ENCODE measurements at regions not wholly inside any gene's neighbourhood (a gene's known extent, or its start where the extent isn't known, plus 50 kb on each side); places are given as distances from the start of the nearest gene placed in this dataset.
A peak's percentile ranks its signal among the peaks of the same experiment; 100 is the strongest.

DNA sequence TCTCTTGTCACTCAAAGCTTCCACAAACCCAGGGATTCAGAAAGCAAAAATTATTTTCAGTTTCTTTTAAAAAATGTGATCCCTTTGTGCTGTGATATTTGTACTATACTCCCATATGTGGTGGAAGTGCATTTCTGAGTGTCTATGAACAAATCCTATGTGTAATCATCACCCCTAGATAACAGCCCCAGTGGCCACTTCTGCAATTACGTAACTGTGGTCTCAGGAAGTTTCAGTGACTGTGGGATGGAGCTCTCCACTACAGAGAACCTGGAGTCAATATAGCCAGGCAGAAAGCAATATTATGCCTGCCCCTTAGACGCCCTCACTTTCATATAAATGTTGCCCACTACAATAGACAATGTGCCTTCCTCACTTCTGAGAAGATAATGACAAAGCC, 1101.7 kb upstream of the GHITM start:
- peak; percentile 20 for DNase-seq (ENCODE audit: low read depth)

DNA sequence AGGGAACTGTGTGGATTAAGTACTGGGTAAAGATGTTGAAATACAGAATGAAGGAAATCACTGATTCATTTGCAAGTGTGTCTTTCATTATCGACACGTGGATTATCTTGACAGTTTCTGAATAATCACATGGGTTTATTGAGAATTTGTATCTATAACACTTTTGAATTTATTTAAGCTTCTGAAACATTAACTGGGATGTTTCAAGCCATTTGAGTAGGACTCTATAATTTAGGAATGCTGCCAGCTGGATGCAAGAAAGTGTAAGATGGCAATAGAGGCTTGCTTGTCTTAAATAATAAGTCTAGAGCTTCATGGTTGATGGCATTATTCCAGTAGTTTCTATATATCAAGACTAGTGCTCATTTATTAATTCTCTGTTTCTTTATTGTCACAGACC, 1100.7 kb upstream of the GHITM start:
- no peak for DNase-seq (ENCODE audit: low read depth)

DNA sequence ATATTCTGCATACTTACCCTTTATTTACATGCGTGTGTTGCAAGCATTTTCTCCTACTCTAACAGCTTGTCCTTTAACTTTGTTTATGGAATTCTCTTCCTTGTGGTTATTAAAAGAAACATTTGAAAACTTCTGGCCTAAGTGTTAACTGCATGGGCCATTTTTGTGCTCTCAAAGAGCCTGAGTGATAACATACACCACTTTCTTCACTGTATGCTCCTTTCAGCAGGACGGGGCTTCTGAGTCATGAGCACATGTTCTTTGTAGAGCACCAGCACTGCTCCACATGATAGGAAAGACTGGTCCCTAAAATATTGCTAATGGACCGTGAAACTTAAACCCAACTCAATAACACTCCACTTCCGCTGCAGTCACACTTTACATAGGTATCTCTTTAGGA, 1093.6 kb upstream of the GHITM start:
- peak; percentile 10 for DNase-seq (ENCODE audit: low read depth)

DNA sequence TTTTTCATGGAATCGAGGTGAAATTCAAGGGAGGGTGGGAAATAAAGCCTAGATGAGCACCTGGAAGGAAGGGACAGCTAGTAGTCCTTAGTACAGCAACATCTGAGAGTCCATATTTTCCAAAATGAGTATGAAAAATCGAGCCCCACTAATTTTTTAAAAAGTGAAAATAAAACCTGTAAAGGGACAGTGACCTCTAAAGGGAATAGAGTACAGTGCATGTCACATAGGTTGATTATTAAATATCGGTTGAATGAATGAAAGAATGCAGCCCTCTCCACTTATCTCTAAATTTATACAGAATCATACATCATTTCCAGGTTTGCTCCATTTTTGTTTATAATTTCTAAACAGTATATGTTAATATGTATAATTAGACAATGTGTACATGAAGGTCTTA, 1088.5 kb upstream of the GHITM start:
- no peak for DNase-seq (ENCODE audit: low read depth)

DNA sequence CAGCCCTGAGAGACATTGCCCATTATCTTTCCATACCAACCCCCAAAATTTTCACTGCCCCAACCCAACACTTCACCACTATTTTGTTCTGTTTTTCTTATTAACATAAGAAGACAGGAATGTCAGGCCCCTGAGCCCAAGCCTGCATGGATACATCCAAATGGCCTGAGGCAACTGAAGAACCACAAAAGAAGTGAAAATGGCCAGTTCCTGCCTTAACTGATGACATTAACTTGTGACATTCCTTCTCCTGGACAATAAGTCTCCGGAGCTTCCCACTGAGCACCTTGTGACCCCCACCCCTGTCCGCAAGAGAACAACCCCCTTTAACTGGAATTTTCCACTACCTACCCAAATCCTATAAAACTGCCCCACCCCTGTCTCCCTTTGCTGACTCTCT, 1076.4 kb upstream of the GHITM start:
- DNase-seq (ENCODE audit: low read depth) = peak; percentile 29

DNA sequence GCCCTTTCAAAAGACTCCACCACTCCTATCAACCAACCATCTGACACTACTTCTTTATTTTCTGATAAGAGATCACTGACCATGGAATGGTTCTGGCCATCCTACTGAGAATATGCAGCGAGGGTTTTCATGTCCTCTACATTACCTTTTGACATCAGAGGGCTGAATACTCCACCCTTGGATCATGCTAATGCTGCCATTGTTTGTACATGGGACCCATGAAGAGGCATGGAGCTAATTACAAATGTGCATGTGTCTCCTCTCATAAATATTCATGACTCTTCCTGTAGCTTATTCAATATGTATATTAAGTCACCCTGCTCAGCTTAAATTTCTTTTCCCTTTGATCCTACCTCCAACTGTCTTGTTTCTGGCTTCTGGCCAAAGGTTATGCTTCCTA, 1065.8 kb upstream of the GHITM start:
- DNase-seq (ENCODE audit: low read depth) = no peak

DNA sequence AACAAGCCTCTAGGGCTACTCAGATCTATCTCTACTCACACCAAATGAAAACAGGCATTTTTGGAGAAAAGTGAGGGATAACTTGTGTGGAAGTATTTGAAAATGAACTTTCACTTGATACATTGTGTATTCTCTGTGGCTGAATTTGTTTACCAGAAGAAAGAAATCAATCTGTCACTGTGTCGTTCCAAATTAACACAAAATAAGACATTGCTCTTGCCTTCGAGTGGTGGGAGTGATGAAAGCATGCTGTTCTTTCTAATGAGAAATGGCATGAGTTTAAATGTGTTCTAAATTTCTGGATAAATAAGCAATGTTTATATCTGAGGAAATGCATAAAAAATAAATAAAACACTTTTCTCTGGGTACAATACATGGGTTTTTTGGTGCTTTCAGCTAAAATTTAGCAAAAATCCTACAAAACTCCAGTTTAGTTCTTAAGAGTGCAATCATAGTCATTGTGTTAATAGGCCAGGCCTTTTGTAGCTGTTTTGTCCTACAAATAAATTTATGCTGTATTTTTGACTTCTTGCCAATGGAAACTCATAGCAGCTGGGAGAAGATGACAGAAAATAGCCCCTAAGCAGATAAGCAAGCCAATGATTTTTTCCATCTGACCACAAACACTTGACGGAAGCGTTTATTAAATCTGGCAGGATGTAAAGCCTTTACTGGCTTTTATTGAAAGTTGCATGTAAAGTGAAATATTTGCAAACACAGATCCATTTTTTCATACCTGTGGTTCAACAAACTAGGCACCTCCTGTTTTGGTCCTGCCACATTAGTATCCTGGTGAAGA, 1064.1 kb upstream of the GHITM start:
- peak; percentile 76 for DNase-seq (ENCODE audit: low read depth)

DNA sequence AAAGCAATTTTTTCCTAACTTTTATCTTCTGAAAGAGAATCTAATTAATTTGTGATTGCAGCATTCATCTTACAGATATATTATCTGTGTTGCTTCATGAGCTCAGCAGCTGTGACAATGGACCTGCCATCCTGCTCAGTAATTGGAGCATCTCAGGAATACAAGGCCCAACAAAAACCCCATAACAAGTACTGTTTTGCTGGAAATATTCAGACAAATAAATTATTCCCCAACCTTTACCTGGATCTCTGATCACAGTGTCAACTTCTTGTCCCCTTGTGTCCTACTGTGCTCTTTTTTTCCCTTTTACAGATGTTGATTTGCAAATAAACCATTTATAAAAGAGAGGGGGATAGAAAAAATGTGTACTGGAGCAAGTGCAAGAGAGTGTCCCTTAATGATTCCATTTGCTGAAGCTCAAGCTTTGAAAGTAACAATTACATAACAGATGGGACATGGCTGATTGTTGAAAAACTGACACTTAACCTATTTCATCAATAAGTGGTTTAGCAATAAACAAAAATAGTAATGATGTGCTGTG, 1063.4 kb upstream of the GHITM start:
- no peak for DNase-seq (ENCODE audit: low read depth)

DNA sequence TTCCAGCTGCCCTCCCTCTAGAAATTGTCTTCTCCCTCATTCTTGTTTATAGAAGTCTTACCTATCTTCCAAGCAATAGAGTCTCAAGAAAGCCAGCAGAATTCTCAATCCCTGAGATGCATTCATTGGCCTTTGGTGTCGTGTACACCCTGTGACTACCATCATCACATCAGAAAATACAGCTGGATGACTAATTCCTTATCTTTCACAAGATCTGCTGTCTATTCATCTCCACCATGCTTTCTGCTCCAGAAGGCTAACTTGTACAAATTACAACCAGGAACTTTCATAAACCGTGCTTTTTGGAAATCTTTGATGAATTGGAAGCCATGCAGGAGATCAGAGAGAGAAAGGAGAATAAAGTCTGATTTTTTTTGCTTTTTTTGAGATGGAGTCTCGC, 1062.9 kb upstream of the GHITM start:
- peak; percentile 84 for DNase-seq (ENCODE audit: low read depth)

DNA sequence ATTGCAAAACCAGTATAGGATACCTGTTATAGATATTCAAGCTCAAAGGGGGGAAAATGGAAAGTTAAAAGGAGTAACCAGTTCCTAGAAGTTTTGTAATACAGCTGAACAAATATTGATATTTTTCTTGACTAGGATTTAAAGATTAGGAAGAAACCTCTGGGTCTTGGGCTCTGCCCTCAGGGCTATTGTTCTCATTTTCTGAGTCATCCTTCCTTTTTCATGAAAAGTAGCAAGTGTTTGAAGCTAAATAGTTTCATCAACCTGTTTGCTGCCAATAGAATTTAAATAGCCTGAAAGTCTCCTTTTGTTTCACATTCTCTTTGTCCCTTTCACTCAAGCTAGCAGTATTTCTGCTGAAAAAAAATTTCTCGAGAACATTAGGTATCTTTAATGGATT, 1061.1 kb upstream of the GHITM start:
- DNase-seq (ENCODE audit: low read depth) = peak; percentile 74

DNA sequence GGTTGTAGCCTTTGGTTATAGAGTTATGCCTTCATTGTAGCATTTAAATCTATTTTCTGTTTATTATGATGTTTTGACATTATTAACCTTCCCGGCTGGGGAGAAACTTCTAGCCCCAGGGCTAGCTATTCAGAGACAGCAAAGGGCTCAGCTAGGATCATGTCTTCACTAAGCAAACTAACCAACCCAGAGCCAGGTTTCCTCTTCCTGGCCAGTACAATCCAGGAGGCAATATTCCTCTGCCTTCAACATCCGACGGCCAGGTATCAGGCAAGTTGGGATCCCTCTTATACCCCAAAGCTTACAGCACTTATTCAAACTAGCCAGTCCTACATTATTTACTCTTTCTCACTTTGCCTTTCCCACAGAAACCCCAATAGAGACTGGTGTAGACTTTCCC, 1060.7 kb upstream of the GHITM start:
- no peak for DNase-seq (ENCODE audit: low read depth)

DNA sequence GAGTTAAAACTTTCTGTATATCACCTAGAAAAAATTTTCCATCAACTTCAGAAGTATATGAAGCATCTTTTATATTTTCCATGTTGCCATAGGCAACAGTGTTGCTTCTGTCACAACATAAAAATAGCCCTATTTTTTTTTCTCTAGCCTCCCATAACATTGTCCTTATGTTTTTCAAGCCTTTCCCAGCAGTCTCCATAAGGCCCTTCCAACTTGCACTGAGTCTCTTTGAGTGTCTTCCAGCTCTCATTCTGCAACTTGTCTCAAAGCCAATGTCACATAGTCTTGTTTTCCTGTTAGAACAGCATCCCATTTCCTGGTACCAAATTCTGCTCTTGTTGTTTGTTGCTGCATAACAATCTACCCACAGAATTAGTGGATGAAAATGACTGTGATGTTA, 1055.5 kb upstream of the GHITM start:
- DNase-seq (ENCODE audit: low read depth) = no peak

DNA sequence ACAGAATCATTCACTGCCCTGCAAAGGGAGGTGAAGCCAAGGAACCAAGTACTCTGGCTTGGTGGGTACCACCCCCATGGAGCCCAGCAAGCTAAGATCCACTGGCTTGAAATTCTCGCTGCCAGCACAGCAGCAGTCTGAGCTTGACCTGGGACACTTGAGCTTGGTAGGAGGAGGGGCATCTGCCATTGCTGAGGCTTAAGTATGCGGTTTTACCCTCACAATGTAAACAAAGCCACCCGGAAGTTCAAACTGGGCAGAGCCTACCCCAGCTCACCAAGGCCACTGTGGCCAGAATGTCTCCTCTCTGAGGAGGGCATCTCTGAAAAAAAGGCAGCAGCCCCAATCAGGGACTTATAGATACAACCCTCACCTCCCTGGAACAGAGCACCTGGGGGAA, 1050.0 kb upstream of the GHITM start:
- peak; percentile 4 for DNase-seq (ENCODE audit: low read depth)

DNA sequence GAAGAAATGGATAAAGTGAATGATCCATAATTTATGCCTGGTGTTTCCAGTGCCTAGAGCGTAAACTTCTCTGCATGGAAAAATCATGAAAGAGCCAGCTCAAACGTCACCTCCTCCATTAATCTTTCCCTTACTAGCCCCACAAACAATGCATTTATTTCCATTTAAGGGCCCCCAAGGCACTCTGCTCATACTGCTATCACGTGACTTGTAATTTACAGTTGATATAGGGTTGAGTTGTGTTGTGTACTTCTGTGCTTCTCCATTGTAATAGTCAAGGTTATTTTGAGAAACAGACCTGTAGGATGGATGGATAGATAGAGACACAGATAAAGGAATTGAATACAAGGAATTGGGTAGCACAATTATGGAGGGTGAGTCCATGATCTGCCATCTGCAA, 1034.7 kb upstream of the GHITM start:
- no peak for DNase-seq (ENCODE audit: low read depth)

DNA sequence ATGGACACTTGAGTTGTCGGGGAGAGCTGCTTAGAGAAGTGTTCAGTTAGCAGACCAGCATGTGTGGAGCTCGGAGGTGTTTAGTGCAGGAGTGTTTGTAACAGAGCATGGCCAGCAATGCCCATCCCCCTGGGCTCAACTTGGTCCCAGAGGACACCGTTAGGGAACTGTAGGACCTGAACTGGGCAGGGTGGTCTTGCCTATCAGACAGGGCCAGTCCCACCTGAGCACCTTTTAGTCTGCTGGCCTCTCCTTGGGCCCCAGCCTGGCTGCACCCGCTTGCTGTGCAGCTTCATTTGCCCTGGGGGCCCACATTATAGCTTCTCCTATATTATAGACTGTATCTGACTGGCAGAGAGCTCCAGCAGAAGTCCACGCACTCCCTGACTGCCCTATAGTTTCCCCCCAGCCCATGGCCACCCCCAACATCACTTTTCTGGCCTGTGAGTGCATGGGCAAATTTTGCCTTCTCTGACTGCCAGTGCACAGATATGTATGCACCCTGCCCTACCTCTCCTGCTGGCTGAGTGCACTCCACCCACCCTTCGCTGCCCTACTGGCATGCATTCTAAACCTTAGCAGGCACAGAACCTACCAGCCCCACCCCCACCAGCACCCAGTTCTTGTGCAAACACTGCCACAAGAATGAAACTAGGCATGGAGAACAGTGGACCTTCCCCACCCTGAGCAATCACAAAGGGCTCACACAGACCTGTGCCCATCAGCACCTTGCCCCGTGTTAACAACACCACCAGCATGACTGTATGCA, 1030.6 kb upstream of the GHITM start:
- DNase-seq (ENCODE audit: low read depth) = no peak

DNA sequence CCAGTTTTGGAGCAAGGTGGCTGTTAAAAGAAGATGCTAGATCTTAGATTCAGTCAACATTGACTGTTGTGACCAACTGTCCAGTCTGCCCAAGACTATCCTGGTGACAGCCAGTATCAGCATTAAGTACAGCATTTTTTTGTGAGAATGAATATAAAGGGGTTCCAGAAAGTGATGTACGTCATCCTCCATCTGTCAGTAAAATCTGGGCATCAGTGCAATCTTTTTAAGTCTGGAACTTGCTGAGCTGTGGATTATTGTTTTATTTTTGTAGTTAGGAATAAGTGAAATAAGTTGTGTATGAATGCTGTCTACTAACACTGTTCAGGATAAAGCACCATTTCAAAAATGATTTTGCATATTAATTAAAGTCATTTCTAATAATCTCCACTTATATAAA, 1020.0 kb upstream of the GHITM start:
- DNase-seq (ENCODE audit: low read depth) = no peak

DNA sequence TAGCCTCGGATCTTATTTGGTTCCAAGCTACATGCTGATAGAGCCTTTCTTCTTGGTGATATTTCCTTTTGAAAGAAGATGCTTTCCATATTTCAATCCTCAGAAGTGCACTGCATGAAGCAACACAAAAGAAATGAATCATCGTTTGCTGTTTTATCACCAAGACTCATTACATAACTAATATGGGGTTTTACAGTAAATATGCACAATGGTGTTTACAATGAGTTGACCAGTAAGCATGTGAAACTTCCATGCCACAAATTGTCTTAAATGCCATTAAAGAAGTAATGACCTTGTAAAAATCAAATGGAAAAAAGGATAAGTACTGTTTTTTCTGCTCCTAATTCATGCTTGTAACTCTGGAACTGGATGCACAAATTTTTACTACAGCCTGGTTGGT, 1017.0 kb upstream of the GHITM start:
- no peak for DNase-seq (ENCODE audit: low read depth)

DNA sequence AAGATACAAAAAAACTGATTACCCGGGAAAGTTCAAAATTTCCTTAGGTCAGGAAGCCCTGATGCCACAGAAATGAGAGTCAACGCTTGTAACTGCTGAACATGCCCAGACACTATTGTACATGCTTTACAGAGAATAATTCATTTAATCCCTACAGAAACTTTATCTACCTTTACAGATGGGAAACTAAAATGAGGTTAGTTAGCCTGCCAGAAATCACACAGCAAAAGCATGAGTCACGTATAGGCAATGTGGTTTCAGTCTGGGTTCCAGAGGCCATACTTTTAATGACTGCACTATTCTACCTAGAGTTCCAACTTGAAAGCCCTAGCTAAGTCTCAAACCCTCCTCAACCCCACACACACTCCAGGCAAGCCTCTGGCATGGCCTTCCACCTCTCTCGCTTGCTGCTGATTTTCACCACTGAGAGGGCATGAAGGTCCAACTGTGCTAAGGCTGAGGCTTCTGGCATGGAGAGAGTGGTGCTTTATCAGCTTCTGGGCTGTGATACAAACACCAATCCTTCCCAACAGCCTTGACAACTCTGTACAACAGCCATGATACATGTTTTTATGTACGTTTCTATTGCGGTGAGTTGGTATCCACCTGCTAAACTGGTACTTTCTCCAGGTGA, 1011.2 kb upstream of the GHITM start:
- DNase-seq (ENCODE audit: low read depth) = peak; percentile 48

DNA sequence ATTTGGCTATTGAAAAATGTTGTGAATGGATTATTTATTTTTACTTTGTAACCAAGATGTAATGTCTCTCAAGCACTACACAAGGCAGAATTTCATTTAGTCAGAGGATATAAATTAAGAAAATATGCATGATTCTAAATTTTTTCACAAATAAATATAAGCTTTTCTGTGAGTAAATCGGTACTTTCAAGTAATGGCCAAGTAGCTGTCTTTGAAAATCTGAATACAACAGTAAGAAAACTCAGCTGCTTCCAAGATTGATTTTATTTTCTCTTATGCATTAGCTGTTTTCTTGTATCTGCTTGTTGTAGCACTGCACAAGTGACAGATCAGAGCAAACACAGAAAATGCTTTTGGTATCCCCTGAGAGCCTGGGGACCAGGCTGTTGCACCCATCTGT, 998.5 kb upstream of the GHITM start:
- DNase-seq (ENCODE audit: low read depth) = no peak

DNA sequence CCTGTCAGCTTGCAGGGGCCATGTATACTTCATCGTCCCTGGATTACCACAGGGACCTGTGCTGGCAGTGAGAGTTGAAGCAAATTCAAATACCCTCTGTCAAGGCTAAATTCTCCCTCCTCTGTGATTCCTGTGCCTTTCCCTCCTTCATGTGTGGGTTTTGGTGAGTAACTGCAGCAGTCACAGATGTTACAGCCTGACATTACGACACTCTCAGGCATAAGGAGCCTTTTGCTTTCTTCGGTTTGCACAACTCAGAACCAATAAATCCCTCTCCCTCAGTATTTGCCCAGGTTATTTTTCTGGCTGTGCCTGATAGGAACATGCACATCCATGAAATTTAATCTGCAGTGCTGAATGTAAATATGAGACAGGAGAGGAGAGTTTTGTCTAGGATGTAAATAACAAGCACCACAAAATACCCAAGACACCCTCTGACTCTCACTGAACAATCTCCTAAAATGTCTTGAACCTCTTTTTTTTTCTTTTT, 997.2 kb upstream of the GHITM start:
- DNase-seq (ENCODE audit: low read depth) = no peak

DNA sequence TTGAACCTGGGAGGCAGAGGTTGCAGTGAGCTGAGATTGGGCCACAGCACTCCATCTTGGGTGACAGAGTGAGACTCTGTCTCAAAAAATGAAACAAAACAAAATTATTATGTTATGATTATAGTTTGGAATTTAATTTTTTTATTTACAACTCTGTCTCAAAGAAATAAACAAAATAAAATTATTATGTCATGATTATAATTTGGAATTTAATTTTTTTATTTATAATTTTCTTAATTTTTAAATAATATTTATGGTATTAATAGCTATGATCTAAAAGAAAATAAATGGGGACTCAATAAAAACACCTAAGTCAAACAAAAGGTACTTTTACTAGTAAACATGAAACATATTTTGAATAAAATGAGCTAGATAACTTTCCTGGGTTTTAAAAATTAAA, 994.8 kb upstream of the GHITM start:
- DNase-seq (ENCODE audit: low read depth) = no peak

DNA sequence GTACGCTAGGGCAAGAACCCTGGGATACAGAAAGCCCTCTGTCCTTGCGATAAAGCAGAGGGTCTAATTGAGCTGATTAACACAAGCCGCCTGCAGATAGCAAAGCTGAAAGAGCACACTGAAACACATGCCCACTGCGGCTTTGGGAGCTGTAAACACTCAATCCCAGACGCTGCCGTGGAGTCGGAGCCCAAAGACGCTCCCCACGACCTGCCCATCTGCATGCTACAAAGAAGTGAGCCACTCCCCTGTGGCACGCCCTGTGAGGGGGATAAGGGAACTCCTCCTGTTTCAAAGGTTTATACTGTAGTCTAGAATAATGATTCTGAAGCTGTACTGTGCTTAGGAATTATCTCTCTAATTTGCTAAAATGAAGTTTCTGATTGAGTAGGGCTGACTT, 985.6 kb upstream of the GHITM start:
- DNase-seq (ENCODE audit: low read depth) = no peak

DNA sequence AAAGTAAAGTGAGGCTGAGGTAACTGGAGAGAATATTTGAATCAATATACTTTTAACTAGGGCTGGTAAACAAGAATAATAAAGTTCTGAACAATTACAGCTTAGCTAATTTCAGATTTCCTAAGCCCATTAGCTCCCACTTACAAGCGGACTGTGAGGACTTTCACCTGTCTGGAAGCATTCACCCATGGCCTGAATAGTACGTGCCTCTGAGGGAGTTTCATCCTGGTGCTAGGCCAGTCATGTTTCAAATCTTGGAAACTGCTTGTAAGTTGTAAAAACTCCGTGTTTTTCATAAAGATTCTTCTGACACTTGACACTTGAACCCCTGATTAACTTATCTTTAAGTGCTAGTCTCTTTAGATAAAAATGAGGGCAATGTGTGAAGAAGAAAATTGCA, 975.2 kb upstream of the GHITM start:
- no peak for DNase-seq (ENCODE audit: low read depth)
